HUDEP-2 (cell line): ENCODE measurements at regions not wholly inside any gene's neighbourhood (a gene's known extent, or its start where the extent isn't known, plus 50 kb on each side); places are given as distances from the start of the nearest gene placed in this dataset.
"Not testable (repeated sequence)": the region's sequence is repeated elsewhere in the genome, so short reads cannot be mapped to it uniquely, and the experiment has no call there.

Experiments
- DNase-seq, 76 experiments: peaks; one replicate each; lab custom pipeline; 2025; ENCODE audit not compliant: unreplicated experiment in 76 of 76; lab: John Stamatoyannopoulos, UW

GRCh38 chr22:19599004-19599403 lies 74.8 kb upstream of the CLDN5 start:
- no peak for DNase-seq

DNA sequence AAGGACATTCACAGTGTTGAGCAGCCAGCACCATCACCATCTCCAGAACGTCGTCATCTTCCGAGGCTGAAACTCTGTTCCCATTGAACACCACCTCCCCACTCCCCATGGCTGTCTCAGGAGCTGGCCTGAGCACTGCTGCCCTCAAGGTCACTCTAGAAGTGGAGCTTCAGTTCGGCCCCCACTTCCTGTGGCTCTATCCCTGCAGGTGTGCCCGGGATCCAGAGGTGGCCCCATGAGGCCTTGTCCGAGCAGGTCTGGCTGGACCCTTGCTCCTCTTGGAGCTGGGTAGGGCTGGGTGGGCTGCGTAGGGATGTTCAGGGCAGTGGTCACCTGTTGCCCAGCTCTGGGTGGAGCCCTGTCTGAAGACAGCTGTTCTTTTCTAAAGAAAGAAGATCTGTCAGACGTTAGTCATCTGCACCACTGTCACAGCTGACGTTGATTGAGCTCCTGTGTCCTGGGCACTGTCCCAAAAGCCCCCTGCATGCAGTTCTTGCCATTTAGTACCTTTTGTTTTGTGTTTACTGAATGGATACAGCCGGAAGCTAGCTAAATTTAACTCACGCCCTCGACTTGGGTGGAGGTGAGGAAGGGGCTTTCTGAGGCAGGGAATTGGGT lies 75.5 kb upstream of the CLDN5 start:
- DNase-seq: no peak

DNA sequence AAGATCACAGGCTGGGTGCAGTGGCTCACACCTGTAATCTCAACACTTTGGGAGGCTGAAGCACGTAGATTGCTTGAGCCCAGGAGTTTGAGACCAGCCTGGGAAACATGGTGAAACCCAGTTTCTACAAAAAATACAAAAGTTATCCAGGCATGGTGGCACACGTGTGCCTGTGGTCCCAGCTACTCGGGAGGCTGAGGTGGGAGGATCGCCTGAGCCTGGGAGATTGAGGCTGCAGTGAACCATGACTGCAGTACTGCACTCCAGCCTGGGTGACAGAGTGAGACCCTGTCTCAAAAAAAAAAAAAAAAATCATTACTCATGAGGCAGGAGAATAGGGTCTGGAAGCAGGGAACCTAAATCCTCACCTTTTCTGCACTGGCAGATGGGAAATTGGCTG lies 79.1 kb upstream of the CLDN5 start:
- not testable (repeated sequence) for DNase-seq

GRCh38 chr22:19603767-19604166 lies 79.6 kb upstream of the CLDN5 start:
- no peak for DNase-seq

- no peak for DNase-seq
These were observed 80.6 kb upstream of the CLDN5 start for GRCh38 chr22:19604711-19605268.

- no peak for DNase-seq
These were observed 81.5 kb upstream of the CLDN5 start for GRCh38 chr22:19605508-19606331.

GRCh38 chr22:19606332-19607191 lies 82.4 kb upstream of the CLDN5 start:
- no peak for DNase-seq

DNA sequence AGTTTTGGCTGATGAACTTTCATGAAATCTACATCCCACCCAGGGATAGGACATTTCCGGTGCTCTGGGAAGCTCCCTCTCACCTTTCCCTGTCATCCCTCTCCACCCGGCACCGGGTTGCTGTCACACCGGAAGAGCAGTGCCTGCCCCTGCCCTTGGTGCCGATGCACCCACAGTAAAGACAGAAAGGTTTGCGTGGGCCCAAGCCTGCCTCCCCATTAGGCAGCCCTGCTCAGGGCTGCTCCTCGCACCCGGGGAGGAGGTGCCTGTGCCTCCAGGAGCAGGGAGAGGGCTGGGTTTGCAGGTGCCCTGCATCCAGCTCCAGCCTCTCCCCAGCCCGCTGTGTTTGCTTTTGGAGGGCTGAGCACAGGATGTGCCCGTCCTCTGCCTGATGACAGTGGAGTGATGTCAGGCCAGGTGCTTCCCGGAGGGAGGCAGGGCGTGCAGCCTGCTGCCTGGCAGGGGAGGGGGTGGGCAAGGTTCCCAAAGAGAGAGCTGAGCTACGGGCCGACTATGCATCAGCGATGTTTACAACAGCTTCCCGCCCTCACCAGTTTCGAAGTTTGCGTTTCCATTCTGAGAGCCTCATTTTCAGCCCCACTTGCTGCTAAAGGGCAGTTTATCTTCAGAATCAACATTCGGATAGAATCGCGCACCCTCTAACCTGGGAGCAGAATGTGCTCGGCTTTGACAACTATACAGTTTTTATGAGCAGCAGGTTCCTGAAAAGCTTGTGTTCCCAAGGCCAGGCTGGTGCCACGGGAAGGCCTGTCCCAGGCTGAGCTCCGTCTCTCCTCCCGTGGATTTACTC lies 83.2 kb upstream of the CLDN5 start:
- DNase-seq: no peak

DNA sequence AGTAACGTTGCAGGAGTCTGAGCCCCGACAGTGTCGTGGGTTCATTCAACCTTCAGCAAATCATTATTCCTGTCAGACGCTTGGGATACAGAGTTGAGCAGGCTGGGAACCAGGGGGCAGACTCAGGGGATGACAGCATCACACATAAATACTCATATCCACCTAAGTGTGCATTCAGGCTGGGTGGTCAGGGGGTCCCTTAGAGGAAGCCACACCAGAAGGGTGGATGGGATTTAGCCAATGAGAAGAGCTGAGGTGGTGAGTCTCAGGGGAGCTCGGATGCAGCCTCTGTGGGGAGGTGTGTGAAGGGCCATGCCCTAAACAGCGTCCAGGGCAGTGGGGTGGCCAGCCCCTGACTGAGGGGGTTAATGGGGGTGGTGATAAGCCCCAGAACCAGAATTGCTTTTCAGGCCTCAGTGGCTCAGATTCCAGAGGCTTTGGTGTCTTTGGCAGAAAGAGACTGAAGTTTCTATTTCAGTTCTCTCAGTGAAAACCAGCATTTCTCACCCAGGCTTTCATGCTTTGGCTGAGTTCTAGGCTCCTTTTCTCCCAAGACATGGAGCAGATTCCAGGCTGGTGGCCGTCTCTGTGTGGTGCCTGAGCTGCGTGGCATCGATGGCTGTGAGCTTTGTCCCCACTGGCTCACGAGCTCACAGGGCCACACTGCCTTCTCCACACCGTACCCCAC lies 83.9 kb upstream of the CLDN5 start:
- no peak for DNase-seq

GRCh38 chr22:19609753-19610152 lies 85.5 kb upstream of the CLDN5 start:
- not testable (repeated sequence) for DNase-seq

GRCh38 chr22:19610518-19611253 lies 86.5 kb upstream of the CLDN5 start:
- no peak for DNase-seq

- DNase-seq: no peak
These were observed 87.4 kb upstream of the CLDN5 start for GRCh38 chr22:19611590-19611989.

DNA sequence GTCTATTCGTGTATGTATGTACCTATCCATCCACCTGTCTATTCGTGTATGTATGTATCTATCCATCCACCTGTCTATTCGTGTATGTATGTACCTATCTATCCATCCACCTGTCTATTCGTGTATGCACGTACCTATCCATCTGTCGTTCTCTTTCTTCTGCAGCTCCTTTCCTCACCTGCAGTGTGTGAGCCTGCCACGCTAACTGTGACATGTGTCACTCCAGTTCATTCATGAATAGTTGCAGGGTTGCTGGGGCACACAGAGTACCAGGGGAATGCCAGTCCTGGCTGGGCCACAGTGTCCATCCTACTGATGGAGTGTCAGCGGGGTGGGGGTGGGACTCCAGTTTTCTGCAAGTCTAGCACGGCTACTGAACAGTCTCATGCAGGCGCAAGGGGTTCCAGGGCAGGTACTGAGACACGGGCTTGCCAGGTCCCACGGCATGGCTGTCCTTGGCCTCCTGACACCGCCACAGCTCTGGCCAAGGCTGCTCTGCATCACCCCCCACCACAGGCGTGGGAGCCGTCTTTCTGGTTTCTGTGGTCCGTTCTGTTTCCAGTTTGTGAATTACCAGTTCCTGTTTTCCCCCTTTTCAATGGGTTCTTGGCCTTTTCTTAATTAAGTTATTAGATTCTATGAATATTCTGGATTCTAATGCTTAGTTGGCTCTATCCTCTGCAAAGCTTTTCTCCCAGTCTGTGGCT lies 88.8 kb upstream of the CLDN5 start:
- peak in 6 of 76 experiments; percentile 4 to 26 (median 7) for DNase-seq

DNA sequence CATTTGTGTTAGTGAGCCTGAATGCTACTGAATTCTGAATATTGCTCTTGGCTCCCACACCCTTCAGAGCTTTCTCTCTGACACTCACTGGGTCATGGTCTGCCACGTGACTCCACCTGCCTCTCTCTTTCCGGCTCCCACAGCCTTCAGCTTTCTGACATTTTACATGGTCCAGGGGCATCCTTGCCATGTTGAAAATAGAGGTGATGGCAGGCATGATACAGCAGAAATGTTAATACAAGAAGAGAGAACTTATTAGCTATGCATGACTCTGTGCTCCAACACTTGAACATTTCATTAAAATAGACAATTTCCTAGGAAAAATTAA lies 90.3 kb upstream of the CLDN5 start:
- no peak for DNase-seq

GRCh38 chr22:19615001-19615461 lies 90.8 kb upstream of the CLDN5 start:
- DNase-seq: no peak

- DNase-seq: no peak
These were observed 91.8 kb upstream of the CLDN5 start for GRCh38 chr22:19615867-19616581.

- DNase-seq: no peak
These were observed 94.9 kb upstream of the SEPTIN5 start for GRCh38 chr22:19619144-19620009.
